HepG2 (cell line): ENCODE measurements at regions not wholly inside any gene's neighbourhood (a gene's known extent, or its start where the extent isn't known, plus 50 kb on each side); places are given as distances from the start of the nearest gene placed in this dataset.

ENCODE experiments used
- ARHGAP35 ChIP-seq: sonication (generic); formaldehyde crosslinking; IDR thresholded peaks from 2 replicates; pipeline ENCODE4 v1.9.0; 2022; ENCODE audit warnings: mild to moderate bottlenecking, inconsistent platforms, moderate library complexity, missing genetic modification reagents, borderline replicate concordance
- CTCF ChIP-seq: sonication (generic); formaldehyde crosslinking; IDR thresholded peaks from 2 replicates; pipeline ENCODE4 v1.5.0; 2020; ENCODE audit warnings: mild to moderate bottlenecking, missing genetic modification reagents, moderate library complexity
- ELF4 ChIP-seq: sonication (generic); formaldehyde crosslinking; IDR thresholded peaks from 2 replicates; pipeline ENCODE4 v1.5.0; 2020; ENCODE audit warnings: missing genetic modification reagents, mild to moderate bottlenecking, moderate library complexity, borderline replicate concordance
- EZH2 ChIP-seq: conservative IDR thresholded peaks from 2 replicates; pipeline ENCODE4 v1.6.1; 2012; ENCODE audit warnings: mild to moderate bottlenecking, low read depth, low read length, moderate library complexity
- MXD4 ChIP-seq: IDR thresholded peaks from 2 replicates; pipeline ENCODE4 v1.6.1; 2016; ENCODE audit warnings: mild to moderate bottlenecking, missing biosample characterization, missing genetic modification reagents
- NFAT5 ChIP-seq: sonication (generic); formaldehyde crosslinking; IDR thresholded peaks from 2 replicates; pipeline ENCODE4 v1.4.0; 2020; ENCODE audit warnings: missing genetic modification reagents
- ZNF3 ChIP-seq: IDR thresholded peaks from 2 replicates; pipeline ENCODE4 v1.7.0; 2017; ENCODE audit warnings: inconsistent platforms
- ZNF446 ChIP-seq: sonication (generic); formaldehyde crosslinking; IDR thresholded peaks from 2 replicates; pipeline ENCODE4 v1.5.0; 2020; ENCODE audit warnings: mild to moderate bottlenecking, missing genetic modification reagents

- TF ChIP-seq NFAT5 (CRISPR knock-in tag) (no peak), ELF4 (CRISPR knock-in tag) (no peak), MXD4 (CRISPR knock-in tag) (no peak), EZH2 (no peak), ZNF446 (CRISPR knock-in tag) (no peak), ZNF3 (CRISPR knock-in tag) (no peak), CTCF (CRISPR knock-in tag) (no peak), ARHGAP35 (CRISPR knock-in tag) (no peak)
These were observed 231.9 kb upstream of the GRM3 start for GRCh38 chr7:86411814-86412213.
